ENCODE measurements at regions not wholly inside any gene's neighbourhood (a gene's known extent, or its start where the extent isn't known, plus 50 kb on each side); places are given as distances from the start of the nearest gene placed in this dataset.

DNA sequence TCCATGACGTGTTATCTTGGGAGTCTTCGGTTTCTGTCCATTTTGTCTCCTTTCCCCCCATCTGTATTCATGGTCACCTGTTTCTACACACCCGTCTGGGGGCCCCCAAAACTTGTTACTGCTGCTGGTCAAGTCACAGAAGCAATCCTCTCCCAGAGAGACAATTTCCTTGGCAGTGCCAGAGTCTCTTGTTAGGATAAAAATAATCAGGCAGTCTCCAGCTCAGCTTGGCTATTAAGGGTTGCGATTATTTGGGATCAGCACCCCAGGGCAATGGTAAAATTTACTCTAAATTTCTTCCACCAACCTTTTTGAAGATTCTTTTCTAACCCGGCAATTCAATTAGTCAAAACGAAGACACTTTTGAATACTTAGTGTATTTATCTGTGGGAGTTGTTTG, 229.1 kb upstream of the JARID2 start:
- TF ChIP-seq, protein P1, sequence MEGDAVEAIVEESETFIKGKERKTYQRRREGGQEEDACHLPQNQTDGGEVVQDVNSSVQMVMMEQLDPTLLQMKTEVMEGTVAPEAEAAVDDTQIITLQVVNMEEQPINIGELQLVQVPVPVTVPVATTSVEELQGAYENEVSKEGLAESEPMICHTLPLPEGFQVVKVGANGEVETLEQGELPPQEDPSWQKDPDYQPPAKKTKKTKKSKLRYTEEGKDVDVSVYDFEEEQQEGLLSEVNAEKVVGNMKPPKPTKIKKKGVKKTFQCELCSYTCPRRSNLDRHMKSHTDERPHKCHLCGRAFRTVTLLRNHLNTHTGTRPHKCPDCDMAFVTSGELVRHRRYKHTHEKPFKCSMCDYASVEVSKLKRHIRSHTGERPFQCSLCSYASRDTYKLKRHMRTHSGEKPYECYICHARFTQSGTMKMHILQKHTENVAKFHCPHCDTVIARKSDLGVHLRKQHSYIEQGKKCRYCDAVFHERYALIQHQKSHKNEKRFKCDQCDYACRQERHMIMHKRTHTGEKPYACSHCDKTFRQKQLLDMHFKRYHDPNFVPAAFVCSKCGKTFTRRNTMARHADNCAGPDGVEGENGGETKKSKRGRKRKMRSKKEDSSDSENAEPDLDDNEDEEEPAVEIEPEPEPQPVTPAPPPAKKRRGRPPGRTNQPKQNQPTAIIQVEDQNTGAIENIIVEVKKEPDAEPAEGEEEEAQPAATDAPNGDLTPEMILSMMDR (IDR thresholded peaks at IDR 0.05): no peak
- TF ChIP-seq POLR2A (IDR thresholded peaks at IDR 0.05) (no peak), EP300 (IDR thresholded peaks at IDR 0.05) (no peak)
